Muscle of back (tissue), 3 donors: ENCODE measurements at regions not wholly inside any gene's neighbourhood (a gene's known extent, or its start where the extent isn't known, plus 50 kb on each side); places are given as distances from the start of the nearest gene placed in this dataset.
"Not testable (repeated sequence)": the region's sequence is repeated elsewhere in the genome, so short reads cannot be mapped to it uniquely, and the experiment has no call there.

Experiments used
- DNase-seq, 3 donors: peaks; one replicate each; pipeline versions ENCODE4 v3.0.0 to v3.0.0-alpha.2; 2013

DNA sequence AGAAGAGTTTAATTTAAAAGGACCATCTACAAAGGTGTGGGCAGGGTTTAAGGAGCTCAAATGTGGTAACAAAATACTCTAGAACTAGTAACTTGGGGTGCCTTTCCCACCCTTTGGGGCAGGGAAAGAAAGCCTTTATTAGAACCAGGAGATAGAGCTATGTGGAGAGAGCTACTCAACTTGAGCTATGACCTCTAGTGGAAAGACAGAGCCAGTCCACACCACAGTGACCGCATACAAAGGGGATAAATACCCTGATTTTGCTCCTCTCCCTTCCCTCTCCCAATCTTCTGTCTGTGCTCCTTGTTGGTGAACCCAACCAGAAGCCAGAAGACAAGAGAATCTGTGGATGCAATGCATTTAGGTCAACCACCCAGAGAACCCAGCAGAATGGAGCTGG is 54.4 kb upstream of the JAK1 start:
- DNase-seq, result no peak

DNA sequence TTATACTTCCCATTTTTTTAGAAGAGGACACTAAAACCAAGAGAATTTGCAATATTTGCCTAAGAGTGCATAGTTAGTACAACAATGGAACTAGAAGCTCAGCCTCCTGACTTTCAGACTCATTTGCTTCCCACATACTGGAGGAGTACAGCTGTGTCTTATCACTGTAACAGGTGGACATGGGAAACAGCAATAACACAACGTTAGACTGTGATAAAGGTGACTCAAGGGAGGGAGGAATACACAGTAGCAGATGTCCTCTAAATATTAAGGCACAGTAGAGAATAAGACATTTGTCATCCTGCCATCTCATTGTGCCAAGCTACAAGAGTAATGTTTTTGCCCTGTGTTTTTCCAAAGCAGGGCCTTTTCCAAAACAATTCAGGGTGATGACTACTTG is 55.4 kb upstream of the JAK1 start:
- no peak for DNase-seq

DNA sequence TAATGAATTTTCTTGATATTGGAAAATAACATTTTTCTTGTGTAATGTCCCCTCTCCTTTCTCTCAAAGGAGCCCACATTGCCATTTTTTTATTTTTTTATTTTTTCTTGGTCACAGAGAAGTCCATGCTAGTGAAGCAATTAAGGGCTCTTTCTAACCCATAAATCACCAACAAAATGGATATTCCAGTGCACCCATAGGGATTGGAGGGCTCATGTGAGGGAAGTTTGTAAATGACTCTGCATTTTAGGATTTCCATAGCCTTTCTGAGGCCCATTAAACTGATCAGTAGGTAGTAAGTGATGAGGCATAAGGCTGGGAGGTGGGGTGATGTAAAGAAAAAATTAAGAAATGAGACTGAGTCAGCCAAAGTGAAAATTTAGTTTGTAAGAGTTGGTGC is 55.9 kb upstream of the JAK1 start:
- DNase-seq, result no peak

DNA sequence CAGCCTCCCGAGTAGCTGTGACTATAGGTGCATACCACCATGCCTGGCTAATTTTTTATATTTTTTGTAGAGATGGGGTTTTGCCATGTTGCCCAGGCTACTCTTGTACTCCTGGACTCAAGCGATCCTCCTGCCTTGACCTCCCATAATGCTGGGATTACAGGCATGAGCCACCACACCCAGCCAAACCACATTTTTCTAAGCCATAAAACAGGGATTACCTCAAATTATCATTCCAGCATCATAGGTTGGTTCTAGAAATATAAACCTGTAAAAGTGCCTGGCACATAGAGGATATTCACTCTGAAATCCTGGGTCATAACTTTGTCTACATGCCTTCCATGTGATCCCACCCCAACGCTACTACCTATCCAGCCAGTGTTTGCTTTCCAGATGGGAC is 59.4 kb upstream of the JAK1 start:
- no peak for DNase-seq

DNA sequence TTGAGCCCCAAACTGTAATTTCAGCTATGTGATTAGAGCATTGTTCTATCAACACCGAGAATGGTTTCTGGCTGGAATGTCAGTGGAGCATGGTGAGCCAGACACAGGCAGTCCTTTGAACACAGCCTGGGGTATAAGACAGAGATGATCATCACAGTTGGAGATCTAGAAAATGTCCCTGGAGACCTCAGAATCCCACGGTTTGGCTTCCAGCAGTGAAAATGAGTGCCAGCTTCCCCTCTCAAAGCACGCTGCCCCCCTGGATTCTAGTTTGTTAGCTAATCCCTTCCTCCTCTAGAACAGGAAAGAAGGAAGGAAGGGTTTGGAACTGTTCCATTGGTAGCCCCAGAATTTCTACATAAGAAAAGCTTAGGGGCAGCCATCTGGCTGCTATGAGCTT is 59.9 kb upstream of the JAK1 start:
- no peak for DNase-seq

DNA sequence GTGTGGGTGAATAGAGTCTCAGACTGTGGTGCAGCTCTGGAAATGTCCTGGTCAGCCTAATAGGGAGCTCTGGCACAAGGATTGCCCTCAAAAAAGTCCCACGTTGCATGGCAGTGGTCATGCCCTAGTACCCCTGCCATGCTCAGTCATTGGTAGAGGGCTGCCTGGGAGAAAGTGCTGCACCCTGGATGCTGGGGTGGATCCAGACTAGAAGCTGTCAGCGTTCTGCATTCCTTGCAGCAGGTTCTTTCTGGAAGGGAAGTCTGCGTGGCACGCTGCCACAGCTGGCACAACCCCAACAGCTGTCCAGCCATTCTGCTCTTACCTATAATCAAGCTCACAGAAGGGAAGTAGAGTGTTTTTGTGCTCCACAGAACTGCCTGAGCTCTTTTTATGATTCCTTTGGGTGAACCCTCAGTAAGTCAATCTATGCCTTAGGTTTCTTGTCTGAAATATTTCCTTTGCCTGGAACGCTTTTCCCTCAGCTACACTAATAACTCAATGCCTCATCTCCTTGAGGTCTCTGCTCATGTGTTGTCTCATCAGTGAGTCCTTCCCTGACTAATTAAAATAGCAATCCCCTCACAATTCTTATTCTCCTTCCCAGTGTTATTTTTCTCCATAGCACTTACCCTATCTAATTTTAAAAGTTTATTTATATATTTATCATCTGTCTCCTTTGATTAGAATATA is 61.5 kb upstream of the JAK1 start:
- no peak for DNase-seq

DNA sequence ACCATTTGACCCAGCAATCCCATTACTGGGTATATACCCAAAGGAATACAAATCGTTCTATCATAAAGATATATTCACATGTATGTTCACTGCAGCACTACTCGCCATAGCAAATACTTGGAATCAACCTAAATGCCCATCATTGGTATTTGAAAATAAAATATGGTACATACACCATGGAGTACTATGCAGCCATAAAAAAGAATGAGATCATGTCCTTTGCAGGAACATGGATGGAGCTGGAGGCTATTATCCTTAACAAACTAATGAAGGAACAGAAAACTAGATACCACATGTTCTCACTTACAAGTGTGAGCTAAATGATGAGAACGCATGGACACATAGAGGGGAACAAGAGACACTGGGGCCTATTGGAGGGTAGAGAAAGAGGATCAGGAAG is 63.1 kb upstream of the JAK1 start:
- DNase-seq, result not testable (repeated sequence)

DNA sequence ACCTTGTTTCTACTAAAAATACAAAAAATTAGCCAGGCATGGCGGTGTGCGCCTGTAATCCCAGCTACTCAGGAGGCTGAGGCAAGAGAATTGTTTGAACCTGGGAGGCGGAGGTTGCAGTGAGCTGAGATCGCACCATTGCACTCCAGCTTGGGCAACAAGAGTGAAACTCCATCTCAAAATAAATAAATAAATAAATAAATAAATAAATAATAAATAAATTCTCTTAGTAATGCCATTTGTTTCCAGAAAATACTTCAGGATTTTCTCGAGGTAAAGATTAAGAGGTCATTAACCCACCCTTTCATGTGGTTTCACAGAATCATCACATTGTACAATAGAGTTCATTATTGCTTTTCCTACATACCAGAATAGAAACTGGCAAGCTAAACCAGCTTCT is 68.5 kb upstream of the JAK1 start:
- DNase-seq, result not testable (repeated sequence)

DNA sequence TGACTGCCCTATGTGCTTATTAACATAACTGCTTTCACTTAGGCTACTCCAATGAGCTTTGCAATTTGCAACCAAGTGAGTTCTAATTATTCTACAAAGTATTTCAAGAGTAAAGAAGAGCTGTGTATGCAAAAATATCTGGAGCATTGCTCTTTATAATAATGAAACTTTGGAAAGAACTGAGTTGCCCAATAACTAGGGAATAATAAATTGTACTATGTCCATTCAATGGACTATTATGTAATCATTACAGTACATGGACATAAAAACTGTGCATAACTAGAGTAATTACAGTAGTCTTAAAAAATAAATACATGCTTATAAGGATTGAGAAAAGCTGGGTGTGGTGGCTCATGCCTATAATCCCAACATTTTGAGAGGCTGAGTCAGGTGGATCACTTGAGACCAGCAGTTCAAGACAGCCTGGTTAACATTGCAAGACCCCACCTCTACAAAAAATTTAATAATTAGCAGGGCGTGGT is 70.3 kb upstream of the JAK1 start:
- no peak for DNase-seq

DNA sequence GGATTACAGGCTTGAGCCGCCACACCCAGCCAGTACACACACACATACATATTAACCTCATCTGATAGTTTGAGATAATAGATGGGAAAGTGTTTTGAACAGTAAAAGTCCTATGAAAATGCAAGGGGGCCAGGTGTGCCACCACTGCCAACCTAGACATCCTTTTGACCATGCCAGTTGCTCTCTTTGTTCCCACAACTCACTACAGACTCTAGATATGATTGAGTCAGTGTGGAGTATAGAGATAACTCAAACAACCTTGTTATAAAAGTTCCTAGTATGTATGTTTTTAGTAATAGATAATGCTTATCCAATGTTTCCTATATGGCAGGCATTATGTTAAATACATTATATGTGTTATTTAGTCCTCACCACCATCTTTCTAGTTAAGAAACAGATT is 72.7 kb upstream of the JAK1 start:
- DNase-seq, result no peak

DNA sequence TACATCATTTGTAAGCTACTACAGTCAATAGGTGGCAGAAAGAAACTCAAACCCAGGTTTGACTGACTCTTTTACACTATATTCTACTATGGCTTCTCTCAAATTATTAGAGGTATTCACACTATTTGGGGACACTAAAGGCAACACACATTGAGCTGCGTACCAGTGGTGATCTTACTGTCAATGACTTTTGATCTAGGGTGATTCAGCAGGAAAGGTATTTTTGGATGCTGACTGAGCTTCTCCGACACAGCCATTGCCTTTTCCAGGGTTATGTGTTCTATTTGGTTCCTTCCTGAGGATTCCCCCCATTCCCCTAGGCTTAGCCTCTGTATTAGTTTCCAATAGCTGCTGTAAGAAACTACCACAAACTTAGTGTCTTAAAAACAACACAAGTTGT is 73.2 kb upstream of the JAK1 start:
- DNase-seq, result no peak

DNA sequence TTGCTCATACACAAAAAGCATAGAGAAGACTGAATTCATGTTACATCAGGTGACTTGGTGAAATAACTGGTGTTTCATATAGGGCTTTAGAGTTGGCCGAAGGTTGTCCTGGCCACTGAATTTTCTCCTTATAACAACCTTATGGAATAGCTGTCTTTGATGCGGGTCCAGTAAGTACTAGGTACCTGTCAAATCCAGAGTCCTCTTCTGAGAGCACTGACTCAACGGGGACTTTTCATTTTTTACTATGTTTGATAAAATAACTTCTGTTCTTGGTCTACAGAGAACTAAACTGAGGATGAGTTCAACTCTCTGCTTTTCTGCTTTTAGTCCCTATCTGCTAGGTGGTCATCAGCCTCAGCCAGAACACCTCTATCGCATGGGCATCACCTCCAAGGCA is 76.1 kb upstream of the JAK1 start:
- DNase-seq, result no peak

DNA sequence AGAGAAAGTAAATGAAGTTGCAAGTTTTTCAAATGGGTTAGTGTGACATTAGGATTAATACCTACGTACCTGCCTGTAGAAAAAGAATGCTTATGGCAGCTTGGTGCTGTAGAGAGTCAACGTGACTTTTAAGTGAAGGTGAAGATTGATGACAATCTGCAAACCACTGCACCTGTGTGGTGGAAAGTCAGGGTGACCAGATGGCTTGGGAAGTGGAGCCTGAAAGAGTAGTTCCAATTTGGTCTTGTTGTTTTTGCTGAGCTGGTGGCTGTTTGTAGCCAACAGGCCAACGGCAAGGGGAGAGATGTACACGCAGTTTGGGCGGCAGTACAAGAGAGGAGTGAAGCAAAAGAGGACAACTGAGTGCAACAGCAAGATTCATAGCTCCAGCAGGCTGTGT is 78.1 kb upstream of the JAK1 start:
- no peak for DNase-seq

DNA sequence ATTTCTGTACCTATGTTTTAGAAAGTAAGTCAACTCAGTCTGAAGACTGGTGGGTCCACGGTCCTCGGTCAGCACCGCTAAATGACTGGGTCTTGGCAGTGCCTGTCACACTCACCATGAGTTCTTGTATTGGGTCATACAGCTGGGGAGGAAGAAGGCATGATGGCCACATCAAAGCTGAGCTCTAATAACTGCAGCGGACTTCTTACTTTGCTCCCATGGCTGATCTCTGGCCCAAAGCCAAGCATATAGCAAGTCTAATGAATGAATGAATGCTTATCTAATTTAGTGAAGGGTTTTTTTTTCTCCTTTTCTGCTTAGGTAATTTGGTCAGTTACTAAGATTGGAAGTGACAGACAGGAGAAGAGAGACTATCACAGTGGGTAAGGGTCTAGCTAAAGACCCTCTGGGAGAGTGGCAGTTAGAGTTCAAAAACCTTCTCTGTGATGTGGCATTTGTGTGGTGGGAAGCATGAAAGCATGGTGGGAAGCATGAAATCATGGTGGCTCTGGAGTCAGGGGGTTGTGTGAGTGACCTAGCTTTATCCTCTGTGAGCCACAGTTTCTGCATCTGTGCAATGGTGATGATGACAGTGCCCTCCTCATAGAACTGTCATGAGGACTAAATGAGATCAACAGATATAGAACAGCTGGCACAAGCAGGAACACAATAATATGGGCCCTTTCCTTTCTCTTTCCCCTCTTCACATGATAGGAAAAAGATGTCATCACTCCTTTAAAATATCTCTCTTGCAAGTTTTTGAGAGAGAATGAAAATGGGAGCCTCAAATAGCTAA is 78.9 kb upstream of the JAK1 start:
- DNase-seq, result no peak

DNA sequence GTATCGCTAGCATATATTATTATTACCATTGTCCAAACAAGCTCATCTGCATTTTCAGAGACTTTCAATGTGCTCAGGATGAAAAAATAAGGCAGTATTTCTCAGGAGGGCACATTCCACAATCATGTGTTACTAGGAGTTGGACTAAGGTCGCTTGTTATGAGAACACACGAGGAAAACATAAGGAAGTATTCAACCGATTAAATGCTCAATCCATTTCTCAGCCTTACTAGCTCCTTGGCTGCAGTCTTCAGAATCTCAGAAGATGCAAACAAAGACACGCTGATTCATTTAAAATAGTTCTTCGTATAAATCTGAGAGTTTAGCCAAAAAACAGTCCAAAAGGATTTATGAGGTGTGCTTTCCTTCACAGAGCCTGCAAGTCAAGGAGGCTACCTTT is 82.0 kb upstream of the JAK1 start:
- peak; percentile 49 to 71 (median 59) for DNase-seq

DNA sequence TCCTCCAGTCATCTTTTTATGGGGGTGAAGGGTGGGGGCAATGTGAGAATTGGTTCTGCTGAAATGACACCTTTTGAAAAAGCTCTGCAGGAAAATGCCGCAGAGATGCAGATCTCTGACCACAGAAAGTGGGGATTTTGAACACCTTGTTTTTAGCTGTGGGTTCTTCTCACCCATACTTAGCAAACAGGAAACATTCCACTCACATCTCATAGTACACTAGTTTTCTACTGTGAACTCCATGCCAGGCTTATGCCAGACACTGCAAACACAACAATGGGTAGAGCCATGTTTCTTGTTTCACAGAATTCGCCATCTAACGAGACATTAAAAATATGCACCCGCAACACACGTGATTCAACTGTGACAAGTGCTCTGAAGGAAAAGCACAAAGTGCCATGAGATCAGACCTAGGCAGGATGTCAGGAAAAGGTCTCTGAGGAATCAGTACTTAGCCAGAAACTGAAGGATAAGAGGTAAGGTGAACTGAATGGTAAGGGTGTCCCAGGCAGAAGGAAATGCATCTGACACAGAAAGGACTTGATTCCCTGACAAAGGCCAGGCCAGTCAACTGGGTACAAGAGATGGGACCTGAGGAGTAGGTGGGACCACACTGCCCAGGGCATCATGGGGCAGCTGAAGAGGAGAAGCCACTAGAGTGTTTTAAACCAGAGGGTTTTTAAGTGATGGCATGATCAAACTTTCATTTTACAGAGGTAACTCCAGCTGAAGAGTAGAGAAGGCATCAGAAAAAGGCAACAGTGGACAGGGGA is 83.8 kb upstream of the JAK1 start:
- no peak for DNase-seq

DNA sequence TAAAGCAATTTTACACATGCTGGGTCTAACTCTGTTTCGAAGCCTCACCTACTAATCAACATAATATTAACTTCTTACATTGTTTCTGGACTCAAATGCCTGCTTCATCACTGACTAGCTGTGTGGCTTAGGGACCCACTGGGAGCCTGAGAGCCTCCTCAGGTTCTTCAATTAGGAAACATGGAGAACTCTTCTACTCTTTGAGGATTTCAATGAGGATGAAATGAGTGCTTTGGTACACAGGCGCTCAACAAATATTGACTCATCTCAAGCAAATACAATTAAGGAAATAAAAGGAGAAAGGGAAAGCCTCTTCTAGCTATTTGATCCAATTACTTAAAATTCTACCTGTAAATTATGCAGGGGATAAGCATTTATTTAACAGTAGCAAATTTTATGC is 84.4 kb upstream of the JAK1 start:
- no peak for DNase-seq

DNA sequence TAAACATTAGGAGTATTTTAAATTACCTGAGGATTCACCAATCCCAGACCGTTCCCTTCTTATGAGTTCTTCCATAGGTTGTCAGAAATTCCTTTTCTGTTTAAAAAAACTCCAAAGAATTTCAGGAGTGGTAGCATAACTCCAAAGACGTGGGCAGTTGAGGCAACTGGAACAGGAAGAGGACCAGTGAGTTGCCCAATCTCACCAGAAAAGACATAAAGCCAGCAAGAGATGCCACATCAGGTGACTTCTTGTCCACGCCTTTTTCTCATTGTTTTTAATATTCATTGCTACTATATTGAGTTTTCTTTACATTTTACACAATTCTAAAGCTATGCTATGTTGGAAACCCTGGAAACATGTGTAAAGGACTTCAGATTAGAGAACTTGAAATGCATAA is 88.1 kb upstream of the JAK1 start:
- no peak for DNase-seq

DNA sequence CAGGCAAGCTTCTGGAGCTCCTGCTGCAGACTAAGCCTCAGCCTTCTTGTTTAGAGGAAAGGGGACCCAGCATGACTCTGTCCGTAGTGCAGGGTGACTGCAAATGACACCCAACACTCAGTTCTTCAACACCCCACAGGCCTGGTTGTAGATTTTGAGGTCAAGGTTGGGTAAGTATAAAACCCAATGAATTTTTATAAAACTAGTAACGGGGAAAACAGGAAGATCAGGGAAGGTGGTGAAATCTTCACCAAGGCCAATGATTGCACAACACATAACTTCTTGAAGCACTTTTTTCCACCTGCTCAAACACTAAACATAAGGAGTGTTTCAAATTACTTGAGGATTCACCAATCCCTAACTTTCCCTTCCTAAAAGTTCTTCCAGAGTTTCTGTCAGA is 89.4 kb upstream of the JAK1 start:
- DNase-seq, result no peak

DNA sequence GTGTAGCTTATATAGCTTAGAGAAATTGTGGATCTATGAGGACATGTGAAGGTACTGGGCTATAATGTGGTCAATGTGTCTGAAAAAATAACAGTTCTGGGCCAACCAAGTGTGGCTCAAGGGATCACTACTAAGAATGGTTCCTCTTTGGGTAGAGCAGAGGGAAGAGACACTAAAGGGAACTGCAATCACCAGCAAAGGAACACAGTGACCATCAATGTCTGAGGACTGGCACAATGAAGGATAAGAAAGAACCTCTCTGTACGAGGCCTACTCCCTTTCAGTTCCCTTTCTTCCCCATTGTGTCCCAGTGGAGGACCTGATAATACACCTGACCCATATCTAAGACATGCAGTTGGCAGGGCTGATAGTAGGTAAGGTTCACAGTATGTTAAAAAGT is 89.9 kb upstream of the JAK1 start:
- DNase-seq, result no peak

DNA sequence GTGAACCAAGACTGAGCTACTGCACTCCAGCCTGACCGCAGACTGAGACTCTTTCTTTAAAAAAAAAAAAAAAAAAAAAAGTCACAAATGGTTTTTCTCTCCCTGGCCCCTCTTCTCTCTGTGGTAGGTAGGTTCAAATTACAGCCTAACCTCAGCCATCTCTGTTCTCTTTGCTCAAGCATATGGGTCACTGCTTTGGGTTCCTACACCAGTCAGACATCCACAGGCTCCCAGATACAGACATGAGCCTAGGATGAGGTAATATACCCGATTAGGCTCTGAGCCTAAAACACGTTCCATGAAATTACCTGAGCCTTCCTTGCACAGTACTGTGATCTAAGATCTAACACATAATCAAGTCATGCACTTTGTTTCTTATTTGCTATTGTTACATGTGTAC is 90.5 kb upstream of the JAK1 start:
- no peak for DNase-seq

DNA sequence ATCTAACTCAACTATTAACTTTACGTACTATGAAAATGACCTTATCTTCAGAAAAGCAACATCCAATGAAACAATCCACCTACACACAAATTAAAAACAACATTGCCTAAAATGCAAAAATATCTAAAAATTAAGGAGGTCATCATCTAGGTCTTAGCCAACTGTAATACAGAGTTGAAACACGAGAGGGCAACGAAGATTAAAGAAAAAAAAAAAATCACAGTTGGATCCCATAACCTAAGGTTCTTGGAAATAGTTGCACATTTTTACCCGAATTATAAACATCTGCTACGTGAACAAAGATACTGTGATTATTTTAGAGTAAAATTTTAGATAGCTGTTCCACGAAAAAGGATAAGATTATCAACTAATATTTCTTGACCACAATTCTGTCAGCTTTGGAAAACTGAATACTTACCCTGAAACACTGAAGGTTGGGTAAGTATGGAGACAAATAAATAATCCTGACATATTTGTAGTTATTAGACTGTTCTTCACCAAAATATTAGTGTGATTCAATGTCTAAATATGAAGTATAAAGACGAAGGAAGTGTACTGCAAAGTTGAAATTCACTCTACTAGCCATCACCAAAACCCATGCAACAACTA is 88.0 kb upstream of the AK4 start:
- DNase-seq, result peak; percentile 35 to 76 (median 62)
